HG02623 (cell line): ENCODE measurements at regions not wholly inside any gene's neighbourhood (a gene's known extent, or its start where the extent isn't known, plus 50 kb on each side); places are given as distances from the start of the nearest gene placed in this dataset.

ENCODE experiments used
- ATAC-seq: cut with Tn5 transposase; IDR thresholded peaks from one replicate; pipeline ENCODE4 v1.9.1; 2021; ENCODE audit warnings: moderate library complexity; ENCODE audit not compliant: unreplicated experiment

- ATAC-seq: peak; percentile 74
Measured at GRCh38 chr1:165073185-165074007, 283.1 kb downstream of the LMX1A start.

GRCh38 chr1:165070675-165071074 lies 285.8 kb downstream of the LMX1A start:
- ATAC-seq: no peak

GRCh38 chr1:165069829-165070228 lies 286.7 kb downstream of the LMX1A start:
- ATAC-seq: no peak

GRCh38 chr1:165068741-165069140 lies 287.8 kb downstream of the LMX1A start:
- ATAC-seq: no peak

GRCh38 chr1:165067829-165068228 lies 288.7 kb downstream of the LMX1A start:
- no peak for ATAC-seq

GRCh38 chr1:165063181-165063965 lies 293.1 kb downstream of the LMX1A start:
- no peak for ATAC-seq

- ATAC-seq: no peak
Measured at GRCh38 chr1:165062346-165062745, 294.2 kb downstream of the LMX1A start.

GRCh38 chr1:165060285-165060793 lies 296.2 kb downstream of the LMX1A start:
- no peak for ATAC-seq

GRCh38 chr1:165057956-165058355 lies 298.6 kb downstream of the LMX1A start:
- ATAC-seq: no peak

GRCh38 chr1:165056914-165057313 lies 299.6 kb downstream of the LMX1A start:
- ATAC-seq: no peak

- ATAC-seq: no peak
Measured at GRCh38 chr1:165055581-165055980, 300.9 kb downstream of the LMX1A start.

- ATAC-seq: no peak
Measured at GRCh38 chr1:165054627-165055026, 301.9 kb downstream of the LMX1A start.

GRCh38 chr1:165053351-165053750 lies 303.2 kb downstream of the LMX1A start:
- ATAC-seq: no peak

GRCh38 chr1:165052936-165053335 lies 303.6 kb downstream of the LMX1A start:
- no peak for ATAC-seq

GRCh38 chr1:165052431-165052830 lies 304.1 kb downstream of the LMX1A start:
- no peak for ATAC-seq

- no peak for ATAC-seq
Measured at GRCh38 chr1:165050246-165050645, 306.3 kb downstream of the LMX1A start.

- ATAC-seq: no peak
Measured at GRCh38 chr1:165047994-165048393, 308.5 kb downstream of the LMX1A start.

GRCh38 chr1:165045902-165046301 lies 310.6 kb downstream of the LMX1A start:
- no peak for ATAC-seq

- no peak for ATAC-seq
Measured at GRCh38 chr1:165040641-165041040, 315.9 kb downstream of the LMX1A start.

GRCh38 chr1:165039996-165040395 lies 316.5 kb downstream of the LMX1A start:
- ATAC-seq: no peak

GRCh38 chr1:165036403-165036802 lies 320.1 kb downstream of the LMX1A start:
- ATAC-seq: no peak
